Mesothelial cell of epicardium (in vitro differentiated cells): ENCODE measurements at regions not wholly inside any gene's neighbourhood (a gene's known extent, or its start where the extent isn't known, plus 50 kb on each side); places are given as distances from the start of the nearest gene placed in this dataset.

Source experiments
- DNase-seq, 2 experiments: peaks; one replicate each; pipeline ENCODE4 v3.0.0; 2021; ENCODE audit warnings: low spot score in 2 of 2; ENCODE audit not compliant: unreplicated experiment in 2 of 2
- H3K27ac Mint-ChIP-seq: 2 replicates; pipeline ENCODE4 v1.8.0; 2021; ENCODE audit warnings: mixed read lengths
- H3K27me3 Mint-ChIP-seq: 2 replicates; pipeline ENCODE4 v1.8.0; 2021; ENCODE audit warnings: low read depth, mixed read lengths
- H3K36me3 Mint-ChIP-seq: 2 replicates; pipeline ENCODE4 v1.8.0; 2021; ENCODE audit warnings: mixed read lengths
- H3K4me1 Mint-ChIP-seq: 2 replicates; pipeline ENCODE4 v1.8.0; 2021; ENCODE audit warnings: mixed read lengths
- H3K4me3 Mint-ChIP-seq: 2 replicates; pipeline ENCODE4 v1.8.0; 2021; ENCODE audit warnings: mild to moderate bottlenecking, moderate library complexity, mixed read lengths
- H3K9me3 Mint-ChIP-seq: 2 replicates; pipeline ENCODE4 v1.8.0; 2021; ENCODE audit warnings: mixed read lengths
- CTCF ChIP-seq: fragments of 200-600 bp; sonication (generic); IDR thresholded peaks from one replicate; pipeline ENCODE4 v1.5.0; 2021; ENCODE audit warnings: antibody characterized with exemption; ENCODE audit not compliant: unreplicated experiment

- TF ChIP-seq CTCF: no peak
- DNase-seq: no peak
- Mint-ChIP-seq H3K36me3 (no peaks in the 10 kb centered on the region), H3K27me3 (no peaks in the 10 kb centered on the region), H3K4me1 (no peaks in the 10 kb centered on the region), H3K27ac (no peak overlapping the region), H3K4me3 (no peak overlapping the region), H3K9me3 (peaks cover 7% of the 10 kb centered on the region)
Measured at GRCh38 chr14:83594874-83595273, 1935.1 kb upstream of the FLRT2 start.

DNA sequence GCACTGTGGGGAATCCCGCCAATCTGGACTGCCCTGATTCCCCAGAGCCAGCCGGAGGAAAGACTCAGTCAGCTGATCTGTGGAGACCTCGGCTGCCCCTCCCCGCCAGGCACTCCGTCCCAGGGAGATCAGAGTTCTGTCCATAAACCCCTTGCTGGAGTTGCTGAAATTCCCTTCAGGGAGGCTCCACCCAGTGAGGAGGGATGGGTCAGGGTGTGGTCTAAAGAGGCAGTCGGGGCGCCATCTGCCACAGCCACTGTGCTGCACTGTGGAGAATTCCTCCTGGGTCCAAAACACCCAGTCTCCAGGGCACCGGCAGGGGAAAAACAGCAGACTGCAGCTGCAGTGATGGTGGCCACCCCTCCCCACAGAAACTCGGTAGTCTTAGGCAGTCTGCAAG is 1922.3 kb upstream of the FLRT2 start:
- peaks cover 4% of the 10 kb centered on the region for H3K36me3 Mint-ChIP-seq
- H3K4me3 Mint-ChIP-seq: no peak overlapping the region
- no peak overlapping the region for H3K27ac Mint-ChIP-seq
- H3K9me3 Mint-ChIP-seq: peaks cover 39% of the 10 kb centered on the region
- H3K4me1 Mint-ChIP-seq: peaks cover 5% of the 10 kb centered on the region
- H3K27me3 Mint-ChIP-seq: no peaks in the 10 kb centered on the region
- TF ChIP-seq CTCF: no peak
- no peak for DNase-seq

- no peak for DNase-seq
- H3K4me1 Mint-ChIP-seq: peaks cover 9% of the 10 kb centered on the region
- H3K36me3 Mint-ChIP-seq: peaks cover 2% of the 10 kb centered on the region
- H3K4me3 Mint-ChIP-seq: no peak overlapping the region
- no peak for TF ChIP-seq CTCF
- H3K27me3 Mint-ChIP-seq: no peaks in the 10 kb centered on the region
- H3K9me3 Mint-ChIP-seq: peaks cover 14% of the 10 kb centered on the region
- no peak overlapping the region for H3K27ac Mint-ChIP-seq
Measured at GRCh38 chr14:83611491-83611890, 1918.5 kb upstream of the FLRT2 start.

DNA sequence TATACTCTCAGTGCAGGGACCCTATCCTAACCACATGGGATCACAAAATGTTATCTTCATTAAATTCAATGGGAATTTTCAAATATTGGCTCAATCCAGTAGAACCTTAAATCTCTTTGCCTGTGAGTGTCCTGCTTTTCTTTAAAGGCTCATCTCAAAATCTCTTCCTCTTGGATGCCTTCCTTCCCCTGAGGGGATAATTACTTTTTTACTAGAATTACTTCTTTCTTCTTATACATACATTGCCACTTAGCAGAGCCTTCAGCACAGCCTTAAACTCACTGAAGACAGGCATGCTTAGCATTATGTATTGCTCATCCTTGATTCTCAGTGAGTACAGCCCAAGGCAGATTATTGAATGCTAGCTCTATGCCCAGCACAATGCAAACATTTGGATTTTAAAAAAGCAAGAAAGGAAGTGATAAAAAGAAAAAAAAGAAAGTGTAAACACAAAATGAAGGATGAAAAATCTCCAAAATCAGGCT is 1918.0 kb upstream of the FLRT2 start:
- peaks cover 2% of the 10 kb centered on the region for H3K36me3 Mint-ChIP-seq
- H3K27me3 Mint-ChIP-seq: no peaks in the 10 kb centered on the region
- no peak for DNase-seq
- no peak overlapping the region for H3K4me3 Mint-ChIP-seq
- peaks cover 10% of the 10 kb centered on the region for H3K9me3 Mint-ChIP-seq
- no peak for TF ChIP-seq CTCF
- H3K27ac Mint-ChIP-seq: no peak overlapping the region
- peaks cover 9% of the 10 kb centered on the region for H3K4me1 Mint-ChIP-seq

GRCh38 chr14:83614956-83615355 is 1915.0 kb upstream of the FLRT2 start:
- Mint-ChIP-seq H3K27me3 (no peaks in the 10 kb centered on the region), H3K4me3 (no peak overlapping the region), H3K9me3 (peaks cover 20% of the 10 kb centered on the region), H3K4me1 (peaks cover 9% of the 10 kb centered on the region), H3K36me3 (peaks cover 2% of the 10 kb centered on the region), H3K27ac (no peak overlapping the region)
- TF ChIP-seq CTCF: no peak
- no peak for DNase-seq

DNA sequence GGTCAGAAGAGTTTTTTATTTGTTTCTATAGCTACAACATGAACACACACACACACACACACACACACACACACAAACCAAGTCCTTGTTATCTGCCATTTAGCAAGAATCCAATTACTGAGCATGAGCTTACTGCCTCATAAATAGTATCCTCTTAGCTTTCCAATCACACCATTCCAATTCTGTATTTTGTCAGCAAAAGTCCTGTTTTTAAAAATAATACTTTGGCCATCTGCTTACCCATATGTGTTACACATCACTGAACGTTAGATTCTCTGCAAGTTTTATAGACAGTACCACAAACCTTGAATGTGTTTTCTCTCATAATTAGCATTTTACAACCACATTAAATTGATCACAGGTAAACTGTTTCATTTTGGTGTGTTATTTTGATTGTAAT is 1905.4 kb upstream of the FLRT2 start:
- no peak overlapping the region for H3K27ac Mint-ChIP-seq
- TF ChIP-seq CTCF: no peak
- H3K9me3 Mint-ChIP-seq: peaks cover 10% of the 10 kb centered on the region
- DNase-seq: no peak
- peaks cover 14% of the 10 kb centered on the region for H3K4me1 Mint-ChIP-seq
- no peak overlapping the region for H3K4me3 Mint-ChIP-seq
- peaks cover 7% of the 10 kb centered on the region for H3K36me3 Mint-ChIP-seq
- H3K27me3 Mint-ChIP-seq: no peaks in the 10 kb centered on the region
